Anterior cingulate cortex (tissue), 58 donors: ENCODE measurements at regions not wholly inside any gene's neighbourhood (a gene's known extent, or its start where the extent isn't known, plus 50 kb on each side); places are given as distances from the start of the nearest gene placed in this dataset.
A peak's percentile ranks its signal among the peaks of the same experiment; 100 is the strongest.

ENCODE experiments used
- DNase-seq, 58 donors: peaks; one replicate each; lab custom pipeline; 2025; lab: John Stamatoyannopoulos, UW

DNA sequence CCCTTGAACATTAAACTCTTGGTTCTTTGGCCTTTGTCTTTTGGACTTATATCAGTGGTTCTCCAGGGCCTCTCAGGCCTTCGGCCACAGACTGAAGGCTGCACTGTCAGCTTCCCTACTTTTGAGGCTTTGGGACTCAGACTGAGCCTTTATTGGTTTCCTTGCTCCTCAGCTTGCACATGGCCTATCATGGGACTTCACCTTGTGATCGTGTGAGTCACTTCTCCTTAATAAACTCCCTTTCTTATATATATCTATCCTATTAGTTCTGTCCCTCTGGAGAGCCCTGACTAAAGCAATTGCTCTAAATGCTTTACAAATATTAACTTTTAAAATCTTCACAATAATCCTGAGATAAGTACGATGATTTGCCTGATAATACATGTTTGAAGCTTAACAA is 353.6 kb upstream of the TRIB2 start:
- no peak for DNase-seq

DNA sequence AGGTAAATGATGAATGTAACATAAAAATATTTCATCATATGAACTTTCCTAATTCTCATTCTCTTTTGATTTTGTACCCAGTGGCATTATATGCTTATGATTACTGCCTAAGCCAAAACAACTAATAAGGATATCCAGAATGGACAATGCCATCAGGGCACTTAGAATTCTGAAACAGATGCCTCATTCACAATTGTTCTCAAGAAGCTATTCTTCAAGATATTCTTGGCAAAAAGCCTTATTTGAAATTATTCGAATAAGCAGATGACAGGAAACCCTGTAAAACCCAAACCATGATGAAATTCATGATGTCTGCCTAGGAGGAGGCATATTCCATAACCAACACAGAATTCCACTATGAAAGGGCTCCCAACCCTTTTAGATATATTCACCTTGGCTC is 353.2 kb upstream of the TRIB2 start:
- no peak for DNase-seq

DNA sequence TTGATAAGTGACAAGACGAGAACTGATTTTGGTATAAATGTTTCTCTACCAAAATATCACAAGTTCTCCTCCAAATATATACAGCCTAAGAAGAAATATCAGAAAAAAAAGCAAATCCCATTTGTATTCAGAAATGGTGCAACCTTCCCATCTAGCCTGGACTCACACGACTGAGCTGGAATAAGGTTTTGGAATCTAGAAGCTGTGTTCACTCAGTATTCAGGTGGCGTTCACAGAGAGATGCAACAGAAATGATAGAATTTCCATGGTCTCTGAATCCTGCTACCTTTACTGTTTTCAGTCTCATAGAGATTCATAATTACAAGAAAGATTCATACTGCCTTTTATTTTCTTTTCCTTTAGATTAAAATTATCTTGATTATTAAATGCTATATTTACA is 347.2 kb upstream of the TRIB2 start:
- DNase-seq, result no peak

DNA sequence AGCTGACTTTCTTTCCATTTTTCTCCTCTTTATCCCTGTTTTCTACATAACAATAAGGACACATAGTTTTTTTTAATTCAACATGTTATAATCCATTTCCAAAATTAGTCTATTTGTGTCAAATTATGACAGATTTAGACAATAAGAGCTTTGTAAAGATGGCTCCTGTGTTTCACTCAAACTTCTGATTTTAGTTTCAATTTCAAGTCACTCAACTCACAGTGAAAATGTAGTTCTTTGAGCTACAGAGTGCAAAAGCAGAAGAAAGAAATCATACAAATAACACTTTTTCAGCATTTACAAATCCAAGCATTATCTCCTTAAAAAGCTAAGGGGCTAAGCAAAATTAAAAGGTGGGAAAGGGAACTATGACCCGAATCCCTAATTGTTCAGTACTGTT is 340.7 kb upstream of the TRIB2 start:
- DNase-seq, result no peak

DNA sequence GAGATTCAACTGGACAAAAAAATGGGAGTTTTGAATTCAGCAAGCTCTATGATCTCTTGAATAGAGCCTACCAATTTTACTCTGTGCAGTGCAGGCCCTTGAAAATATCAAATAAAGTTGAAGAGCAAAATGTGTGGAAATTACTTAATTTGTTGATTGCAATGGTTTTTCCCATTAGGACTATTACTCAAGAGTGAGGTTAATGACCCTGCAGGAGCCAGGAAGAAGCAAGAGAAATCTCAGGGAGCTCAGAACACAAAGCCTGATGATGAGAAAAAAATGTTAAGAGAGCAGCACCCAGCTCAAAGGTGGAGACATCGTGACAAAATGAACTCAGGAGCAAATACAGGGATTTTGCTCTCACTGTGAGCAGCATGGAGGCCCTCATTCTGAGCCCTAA is 337.6 kb upstream of the TRIB2 start:
- DNase-seq, result no peak

DNA sequence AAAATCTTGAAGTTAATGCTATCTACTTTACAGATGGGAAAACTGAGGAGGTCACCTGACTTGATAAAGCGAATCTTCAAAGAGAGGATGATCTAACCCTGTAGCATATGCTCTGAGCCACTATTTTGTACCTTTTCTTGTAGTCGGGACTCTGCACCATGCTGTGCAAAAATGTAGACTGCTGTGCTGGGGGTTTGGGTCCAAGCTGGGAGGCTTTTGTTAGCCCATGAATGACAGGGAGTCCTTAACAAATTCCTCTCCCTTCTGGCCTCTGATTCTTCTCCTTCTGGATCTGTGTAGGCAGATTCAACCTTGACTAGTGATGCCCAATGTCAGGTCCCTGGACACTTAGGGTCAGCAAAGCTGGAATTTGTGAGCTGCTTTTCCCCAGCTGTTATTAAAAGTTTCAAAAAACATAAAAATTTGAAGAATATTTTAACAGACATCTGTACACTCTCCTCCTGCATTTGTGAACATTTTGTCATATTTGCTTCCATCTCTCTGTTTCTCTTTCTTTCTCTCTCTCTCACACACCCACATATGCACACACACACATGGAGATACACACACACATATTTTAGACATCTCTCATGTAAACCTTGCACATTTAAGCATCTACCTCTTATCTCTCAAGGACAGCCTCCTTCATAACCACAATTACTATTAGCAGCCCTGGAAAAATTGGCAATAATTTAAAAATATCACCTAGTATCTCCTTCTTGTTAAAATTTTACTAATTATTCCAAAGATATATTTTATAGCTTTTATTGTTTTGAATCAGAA is 335.0 kb upstream of the TRIB2 start:
- no peak for DNase-seq

DNA sequence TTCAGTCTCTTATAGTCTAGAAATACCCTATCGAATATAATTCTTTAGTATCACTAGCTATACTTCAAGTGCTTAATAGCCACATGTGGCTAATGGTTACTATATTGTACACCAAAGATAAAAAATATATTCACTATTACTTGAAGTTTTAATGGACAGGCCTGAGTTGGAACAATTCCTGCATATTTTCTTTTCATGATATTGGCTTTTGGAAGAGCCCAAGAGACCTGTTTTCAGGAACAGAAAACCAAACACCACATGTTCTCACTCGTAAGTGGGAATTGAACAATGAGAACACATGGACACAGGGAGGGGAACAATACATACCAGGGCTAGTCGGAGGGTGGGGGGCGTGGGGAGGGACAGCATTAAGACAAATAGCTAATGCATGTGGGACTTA is 334.4 kb upstream of the TRIB2 start:
- DNase-seq, result no peak

DNA sequence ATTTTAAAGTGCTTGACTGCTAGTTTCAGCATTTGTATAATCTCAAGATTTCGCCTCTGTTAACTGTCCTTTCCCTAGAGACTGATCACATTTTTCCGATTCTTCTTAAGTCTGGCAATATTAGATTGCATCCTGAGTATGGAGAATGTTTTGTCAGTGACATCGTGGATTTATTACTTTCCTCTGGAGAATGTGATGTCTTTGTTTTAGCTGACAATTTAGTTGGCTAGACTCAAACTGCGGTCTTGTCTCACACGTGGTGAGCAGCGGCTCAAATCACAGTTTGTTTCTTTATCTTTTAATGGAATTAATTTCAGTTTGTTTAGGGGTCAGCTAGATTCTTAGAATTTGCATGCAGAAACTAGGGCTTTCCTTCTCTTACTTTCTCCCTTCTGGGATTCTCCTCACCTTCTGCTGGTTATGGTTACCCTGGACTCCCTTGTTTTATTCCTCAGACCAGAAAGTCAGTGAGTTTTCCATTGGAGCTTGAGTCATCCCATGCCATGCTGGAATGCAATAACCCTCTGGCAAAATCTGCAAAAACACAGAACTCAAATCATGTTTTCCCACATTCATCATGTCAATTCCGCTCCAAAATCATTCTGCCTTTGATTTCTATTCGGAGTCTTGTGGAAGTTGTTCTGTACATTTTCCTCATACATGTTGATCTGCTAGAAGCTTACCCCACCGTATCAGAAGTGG is 327.2 kb upstream of the TRIB2 start:
- DNase-seq, result no peak

DNA sequence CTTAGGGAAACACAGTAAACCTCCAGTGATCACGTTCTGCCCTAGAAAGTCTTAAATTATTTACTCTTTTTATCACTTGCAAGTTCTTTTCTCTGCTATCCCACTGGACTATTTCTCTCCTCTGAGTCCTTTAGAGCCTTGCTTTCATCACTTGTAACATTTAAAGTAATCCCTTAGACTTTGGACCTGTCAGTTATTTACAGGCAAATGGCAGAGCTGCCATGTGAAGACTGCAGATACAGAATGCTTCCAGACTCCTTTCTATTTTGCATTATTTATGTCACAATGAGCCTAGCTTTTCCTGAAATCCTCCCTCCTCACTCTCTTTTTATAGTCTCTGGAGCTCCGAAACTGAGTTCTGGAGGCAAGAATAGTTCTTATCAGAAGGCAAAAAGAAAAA is 325.6 kb upstream of the TRIB2 start:
- DNase-seq, result no peak

DNA sequence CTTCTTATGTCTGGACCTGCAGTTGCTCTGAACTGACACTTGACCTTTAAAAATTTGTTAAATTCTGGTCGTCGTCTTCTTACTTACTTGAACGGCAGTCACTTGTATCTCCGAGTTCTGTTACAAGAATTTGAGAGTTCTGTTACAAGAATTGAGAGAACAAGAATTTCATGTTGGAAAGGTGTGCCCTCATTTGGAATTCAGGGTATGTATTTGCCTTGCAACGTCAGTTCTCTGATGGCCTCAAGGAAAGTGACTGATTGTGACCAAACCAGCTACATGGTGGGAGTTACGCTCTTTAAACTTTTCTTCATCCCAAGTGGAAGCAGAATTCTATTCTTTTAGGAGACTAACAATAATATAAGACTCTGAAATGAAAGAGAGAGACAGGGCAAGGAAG is 320.0 kb upstream of the TRIB2 start:
- DNase-seq, result no peak

DNA sequence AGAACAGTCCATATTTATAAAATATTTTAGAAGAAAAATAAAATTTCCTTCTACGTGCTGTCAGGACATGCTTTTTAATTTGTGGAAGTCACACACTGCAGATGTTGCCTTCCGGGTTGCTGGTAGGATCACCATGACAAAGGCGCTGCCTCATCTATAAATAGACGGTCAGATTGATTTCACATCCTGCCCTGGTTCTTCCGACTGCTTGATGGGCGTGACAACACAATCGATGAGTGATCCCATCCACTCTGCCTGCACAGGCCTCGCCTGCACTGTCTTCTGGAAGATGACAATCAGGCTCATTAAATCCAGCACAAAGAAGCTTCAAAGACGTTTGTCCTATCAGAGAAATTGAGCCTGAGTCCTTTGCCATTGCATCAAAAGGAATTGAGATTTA is 318.9 kb upstream of the TRIB2 start:
- DNase-seq, result no peak

DNA sequence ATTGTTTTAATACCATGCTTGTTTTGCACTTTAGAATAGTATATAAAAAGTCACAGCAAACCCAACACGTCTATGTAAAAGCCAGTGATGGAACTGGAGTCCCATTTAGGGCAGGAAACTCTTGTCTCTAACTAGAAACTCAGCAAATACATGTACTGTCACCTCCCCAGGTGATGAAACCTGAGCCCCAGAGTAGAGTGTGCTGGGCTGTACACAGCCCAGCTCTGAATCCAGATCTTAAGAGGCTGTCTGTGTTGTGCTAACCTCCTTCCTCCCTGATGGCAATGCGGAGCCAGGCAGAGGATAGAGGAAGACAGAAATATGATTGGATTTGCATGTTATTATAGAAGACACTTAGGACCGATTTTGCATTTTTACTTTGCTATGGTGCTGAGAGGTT is 317.5 kb upstream of the TRIB2 start:
- no peak for DNase-seq

DNA sequence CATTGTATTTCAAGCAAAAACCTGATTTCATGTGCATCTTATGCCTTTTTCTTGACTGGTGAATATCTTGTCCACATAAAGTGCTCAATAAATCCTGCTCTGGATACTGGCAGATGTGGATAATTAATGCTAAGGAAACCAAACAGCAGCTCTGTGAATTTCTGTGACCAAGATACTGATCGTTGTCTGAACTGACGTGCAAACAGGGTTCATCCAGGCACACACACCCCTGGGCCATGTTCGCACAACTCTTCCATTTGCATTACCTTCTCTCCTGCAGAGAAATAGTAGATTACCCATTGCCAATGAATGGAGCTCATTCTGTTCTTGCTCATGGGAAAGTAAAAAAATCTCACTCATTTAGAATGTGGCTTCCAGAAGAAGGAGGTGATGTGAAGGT is 316.2 kb upstream of the TRIB2 start:
- DNase-seq, result no peak

DNA sequence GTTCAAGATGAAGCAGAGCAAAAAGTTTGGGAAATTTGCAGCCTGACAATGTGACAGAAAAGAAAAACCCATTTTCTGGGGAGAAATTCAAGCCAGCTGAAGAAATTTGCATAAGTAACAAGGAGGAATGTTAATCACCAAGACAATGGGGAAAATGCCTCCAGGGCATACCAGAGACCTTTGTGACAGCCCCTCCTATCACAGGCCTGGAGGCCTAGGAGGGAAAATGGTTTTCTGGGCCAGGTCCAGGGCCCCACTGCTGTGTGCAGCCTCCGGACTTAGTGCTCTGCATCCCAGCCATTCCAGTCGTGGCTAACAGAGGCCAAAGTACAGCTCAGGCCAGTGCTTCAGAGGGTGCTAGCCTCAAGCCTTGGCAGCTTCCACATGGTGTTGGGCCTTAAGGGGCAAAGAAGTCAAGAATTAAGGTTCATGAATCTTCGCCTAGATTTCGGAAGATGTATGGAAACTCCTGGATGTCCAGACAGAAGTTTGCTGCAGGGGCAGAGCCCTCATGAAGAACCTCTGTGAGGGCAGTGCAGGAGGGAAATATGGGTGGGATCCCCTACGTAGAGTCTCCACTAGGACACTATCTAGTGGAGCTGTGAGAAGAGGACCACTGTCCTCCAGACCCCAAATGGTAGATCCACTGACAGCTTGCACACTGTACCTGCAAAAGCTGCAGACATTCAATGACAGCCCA is 314.1 kb upstream of the TRIB2 start:
- no peak for DNase-seq

DNA sequence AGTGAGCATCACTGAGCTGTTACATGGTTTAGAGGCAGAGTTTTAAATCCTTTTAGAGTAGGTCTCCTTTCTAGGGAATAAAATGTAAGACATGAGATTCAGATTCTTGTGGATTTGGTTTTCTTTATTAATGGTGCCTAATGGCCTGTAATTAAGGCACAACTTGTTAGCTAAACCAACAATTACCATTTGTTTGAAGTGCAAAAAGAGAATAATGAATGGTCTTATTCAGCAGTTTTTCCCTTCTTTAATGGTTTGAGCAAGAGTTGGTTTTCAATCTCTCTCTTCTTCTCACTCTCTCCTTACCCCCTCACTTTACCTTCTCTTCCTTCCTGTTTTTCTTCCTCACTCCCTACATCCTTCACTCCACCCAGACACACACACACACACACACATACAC is 312.2 kb upstream of the TRIB2 start:
- no peak for DNase-seq

DNA sequence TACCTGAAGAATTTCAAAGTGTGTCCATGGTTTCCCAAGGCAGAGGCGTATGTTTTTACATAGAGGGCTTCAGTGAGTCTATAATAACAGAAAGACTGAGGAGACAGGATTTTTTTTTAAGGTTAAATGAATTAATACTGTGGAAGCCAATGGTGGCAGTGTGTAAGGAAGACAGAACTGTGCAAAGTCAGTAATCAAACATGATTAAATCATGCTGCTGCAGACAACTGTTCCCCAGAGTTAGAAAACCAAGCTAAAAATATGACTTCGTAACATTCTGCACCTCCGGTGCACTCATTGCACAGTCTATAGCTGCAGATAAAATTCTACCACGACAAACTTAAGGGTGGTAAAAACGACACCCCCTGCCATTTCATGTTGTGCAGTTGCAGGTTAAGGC is 309.6 kb upstream of the TRIB2 start:
- no peak for DNase-seq

DNA sequence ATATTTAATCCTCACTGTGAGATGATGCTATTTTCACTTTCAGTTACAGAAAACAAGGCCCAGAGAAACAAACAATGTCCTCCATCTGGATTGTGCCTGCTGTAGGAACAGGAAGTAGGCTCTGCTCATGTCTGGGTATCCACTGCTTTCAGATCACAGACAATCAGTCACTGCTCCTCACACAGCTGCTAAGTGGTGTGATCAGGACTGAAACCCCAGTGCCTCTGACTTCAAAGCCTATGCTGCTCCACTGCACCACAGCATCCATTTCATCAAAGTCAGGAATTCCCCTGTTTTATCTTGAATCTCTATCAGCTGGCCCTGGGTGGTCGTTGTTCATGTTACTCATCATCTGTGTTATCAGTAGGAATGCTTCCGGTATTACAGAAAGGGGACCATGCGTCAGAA is 303.8 kb upstream of the TRIB2 start:
- DNase-seq, result no peak

DNA sequence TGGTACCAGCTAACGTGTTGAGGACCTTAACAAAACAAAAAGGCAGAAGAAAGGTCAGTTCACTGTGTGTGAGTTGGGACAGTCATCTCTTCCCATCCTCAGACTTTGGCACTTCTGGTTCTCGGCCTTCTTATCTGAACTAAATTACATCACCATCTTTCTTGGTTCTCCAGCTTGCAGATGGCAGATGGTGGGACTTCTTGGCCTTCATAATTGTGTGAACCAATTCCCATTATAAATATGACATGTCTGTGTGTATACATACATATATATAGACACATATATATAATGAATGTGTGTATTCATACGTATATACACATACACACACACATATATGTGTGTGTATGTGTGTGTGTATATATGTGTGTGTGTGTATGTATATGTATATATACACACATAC is 301.2 kb upstream of the TRIB2 start:
- DNase-seq, result no peak

DNA sequence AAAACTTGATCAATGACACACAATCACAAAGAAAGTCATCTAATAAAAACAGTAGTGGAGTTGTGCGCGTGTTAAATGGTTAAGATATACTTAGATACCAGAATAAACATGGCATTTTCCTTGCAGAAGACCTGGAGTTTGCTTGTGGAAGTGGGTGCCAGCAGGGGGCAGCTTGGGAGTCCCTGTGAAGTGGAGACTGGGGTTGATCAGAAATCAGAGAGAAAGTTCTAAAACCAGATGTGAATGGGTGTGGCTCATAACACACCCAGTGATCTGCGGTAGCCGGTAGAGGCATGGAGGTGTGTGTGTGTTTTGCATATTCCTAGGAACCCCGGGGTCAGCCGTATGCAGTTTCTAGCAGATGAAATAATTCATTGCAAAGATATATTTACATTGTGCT is 300.1 kb upstream of the TRIB2 start:
- DNase-seq, result peak in 1 of 58 donors; percentile 12

DNA sequence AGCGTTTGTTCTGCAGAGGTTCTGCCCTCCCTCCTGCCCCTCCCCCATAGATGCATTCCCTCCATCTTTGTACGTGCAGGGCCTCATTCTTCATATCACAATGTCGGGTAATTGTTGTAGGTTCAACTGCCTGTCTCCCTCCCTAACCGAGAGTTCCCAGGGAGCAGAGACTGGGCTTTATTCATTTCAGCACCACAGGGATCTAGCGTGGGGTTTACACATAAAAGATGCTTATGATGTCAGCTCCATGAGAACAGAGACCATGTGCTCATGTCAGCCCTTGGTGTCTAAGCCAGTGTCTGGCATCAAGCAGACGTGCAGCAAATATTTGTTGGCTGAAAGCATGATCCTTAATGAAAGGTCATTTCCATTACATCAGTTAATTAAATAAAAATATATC is 298.9 kb upstream of the TRIB2 start:
- DNase-seq, result no peak

DNA sequence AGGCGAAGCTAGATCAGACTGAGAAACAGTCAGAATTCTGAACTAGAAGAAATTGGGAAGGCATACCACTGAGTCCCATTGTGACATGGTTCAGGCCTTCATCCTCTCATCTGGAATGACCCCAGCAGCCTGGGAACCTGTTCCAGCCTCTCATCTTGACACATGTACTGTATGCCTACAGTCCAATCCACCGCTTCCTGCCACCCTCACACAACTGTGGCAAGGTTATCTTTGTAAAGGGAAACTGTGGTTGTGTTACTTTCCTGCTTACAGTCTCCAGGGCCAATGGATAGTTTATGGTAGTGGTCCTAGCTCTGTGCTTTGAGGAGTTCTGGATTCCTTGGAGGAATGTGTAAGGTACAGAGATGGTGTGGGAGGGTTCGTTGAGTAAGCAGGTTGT is 296.9 kb upstream of the TRIB2 start:
- DNase-seq, result no peak

DNA sequence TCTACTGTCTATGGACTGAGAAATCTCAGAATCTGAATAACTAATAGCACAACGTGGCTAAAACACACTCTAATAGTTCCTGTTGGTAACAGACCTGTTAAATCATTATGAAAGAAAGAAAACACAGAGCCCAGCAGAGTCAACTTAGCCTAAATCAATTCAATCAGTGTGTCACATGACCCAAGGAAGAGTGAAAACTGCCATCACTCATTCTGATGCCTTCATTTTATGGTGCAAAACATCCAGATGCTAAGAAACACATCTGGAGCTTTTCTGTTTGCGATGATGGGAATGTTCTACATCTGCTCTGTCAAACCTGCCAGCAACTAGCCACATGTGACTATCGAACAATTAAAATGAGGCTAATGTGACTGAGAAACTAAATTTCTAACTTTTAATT is 295.7 kb upstream of the TRIB2 start:
- no peak for DNase-seq
